Activated CD4-positive, alpha-beta T cell treated with anti-CD3 and anti-CD28 coated beads, Interleukin-2, amount 10 ng/mL, durations not matched to agents 24 days and 14 days (primary cell): ENCODE measurements at regions not wholly inside any gene's neighbourhood (a gene's known extent, or its start where the extent isn't known, plus 50 kb on each side); places are given as distances from the start of the nearest gene placed in this dataset.
"Not testable (repeated sequence)": the region's sequence is repeated elsewhere in the genome, so short reads cannot be mapped to it uniquely, and the experiment has no call there.

Experiments
- DNase-seq: peaks from one replicate; pipeline ENCODE4 v3.0.0; 2022
- H3K27ac Mint-ChIP-seq: one replicate; pipeline ENCODE4 v1.8.0; 2022; ENCODE audit warnings: mild to moderate bottlenecking, mixed read lengths
- H3K27me3 Mint-ChIP-seq: one replicate; pipeline ENCODE4 v1.8.0; 2022; ENCODE audit warnings: mixed read lengths
- H3K36me3 Mint-ChIP-seq: one replicate; pipeline ENCODE4 v1.8.0; 2022; ENCODE audit warnings: low read depth, mild to moderate bottlenecking, mixed read lengths
- H3K4me1 Mint-ChIP-seq: one replicate; pipeline ENCODE4 v1.8.0; 2021; ENCODE audit warnings: mixed read lengths
- H3K4me3 Mint-ChIP-seq: one replicate; pipeline ENCODE4 v1.8.0; 2022; ENCODE audit warnings: mild to moderate bottlenecking, moderate library complexity, mixed read lengths
- H3K9me3 Mint-ChIP-seq: one replicate; pipeline ENCODE4 v1.8.0; 2021; ENCODE audit warnings: mixed read lengths
- intact Hi-C: fragments of 100-400 bp; cut with micrococcal nuclease; formaldehyde crosslinking; loops from one replicate; pipeline ENCODE4 v1.15.1; 2023

DNA sequence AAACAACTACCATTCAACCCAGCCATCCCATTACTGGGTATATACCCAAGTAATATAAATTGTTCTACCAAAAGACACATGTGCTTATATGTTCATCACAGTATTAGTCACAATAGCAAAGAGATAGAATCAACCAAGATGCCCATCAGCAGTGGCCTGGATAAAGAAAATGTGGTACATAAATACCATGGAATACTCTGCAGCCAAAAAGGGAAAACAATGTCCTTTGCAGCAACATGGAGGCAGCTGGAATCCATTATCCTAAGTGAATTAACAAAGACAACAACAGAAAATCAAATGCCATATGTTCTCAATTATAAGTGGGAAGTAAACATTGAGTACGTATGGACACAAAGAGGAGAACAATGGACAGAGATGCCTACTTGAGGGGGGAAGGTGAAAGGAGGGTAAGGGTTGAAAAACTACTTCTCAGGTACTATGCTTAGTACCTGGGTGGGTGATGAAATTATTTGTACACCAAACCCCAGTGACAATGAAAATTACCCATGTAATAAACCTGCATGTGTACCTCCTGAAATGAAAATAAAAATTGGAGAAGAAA, 632.1 kb upstream of the AADAT start:
- no peaks in the 10 kb centered on the region for H3K4me1 Mint-ChIP-seq
- intact Hi-C loops, result no loop called here
- H3K9me3 Mint-ChIP-seq, result no peaks in the 10 kb centered on the region
- DNase-seq, result no peak
- H3K36me3 Mint-ChIP-seq, result no peaks in the 10 kb centered on the region
- no peak overlapping the region for H3K27ac Mint-ChIP-seq
- no peak overlapping the region for H3K4me3 Mint-ChIP-seq
- H3K27me3 Mint-ChIP-seq, result no peaks in the 10 kb centered on the region

GRCh38 chr4:170716868-170717267, 627.1 kb upstream of the AADAT start:
- intact Hi-C loops, result no loop called here
- H3K4me1 Mint-ChIP-seq, result no peaks in the 10 kb centered on the region
- no peak for DNase-seq
- no peak overlapping the region for H3K27ac Mint-ChIP-seq
- H3K4me3 Mint-ChIP-seq, result no peak overlapping the region
- no peaks in the 10 kb centered on the region for H3K27me3 Mint-ChIP-seq
- H3K36me3 Mint-ChIP-seq, result no peaks in the 10 kb centered on the region
- no peaks in the 10 kb centered on the region for H3K9me3 Mint-ChIP-seq

- H3K27ac Mint-ChIP-seq, result no peak overlapping the region
- H3K27me3 Mint-ChIP-seq, result no peaks in the 10 kb centered on the region
- no peak for DNase-seq
- H3K36me3 Mint-ChIP-seq, result no peaks in the 10 kb centered on the region
- H3K9me3 Mint-ChIP-seq, result no peaks in the 10 kb centered on the region
- intact Hi-C loops, result no loop called here
- no peaks in the 10 kb centered on the region for H3K4me1 Mint-ChIP-seq
- H3K4me3 Mint-ChIP-seq, result no peak overlapping the region
Measured at GRCh38 chr4:170705907-170706306, 616.2 kb upstream of the AADAT start.

- H3K27ac Mint-ChIP-seq, result no peak overlapping the region
- intact Hi-C loops, result no loop called here
- no peak overlapping the region for H3K4me3 Mint-ChIP-seq
Measured at GRCh38 chr4:170700064-170700463, 610.3 kb upstream of the AADAT start.

DNA sequence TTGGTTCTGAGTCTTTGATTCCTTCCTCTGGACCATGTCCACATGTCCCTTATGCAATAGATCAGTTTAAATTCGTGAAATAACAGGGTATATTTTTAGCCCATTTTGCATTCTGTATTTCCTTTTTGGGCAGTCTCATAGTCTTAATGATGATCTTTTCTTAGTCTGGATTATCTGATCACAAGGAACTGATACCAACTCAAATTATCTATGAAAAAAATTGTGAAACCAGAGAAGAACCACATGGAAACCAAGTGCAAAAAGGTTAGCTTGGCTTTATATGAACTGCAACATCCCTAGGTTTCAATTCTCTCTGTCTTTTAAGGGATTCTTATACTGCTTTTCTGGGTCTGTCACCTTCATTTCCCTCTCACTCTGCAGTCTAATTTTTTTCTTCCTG, 608.6 kb upstream of the AADAT start:
- Mint-ChIP-seq H3K4me1 (no peaks in the 10 kb centered on the region), H3K27me3 (no peaks in the 10 kb centered on the region), H3K36me3 (no peaks in the 10 kb centered on the region), H3K27ac (no peak overlapping the region), H3K9me3 (no peaks in the 10 kb centered on the region), H3K4me3 (no peak overlapping the region)
- intact Hi-C loops, result no loop called here
- DNase-seq, result no peak

More at GRCh38 chr4:170700064-170700463, 610.3 kb upstream of the AADAT start:
- Mint-ChIP-seq H3K9me3 (no peaks in the 10 kb centered on the region), H3K27me3 (no peaks in the 10 kb centered on the region), H3K36me3 (no peaks in the 10 kb centered on the region), H3K4me1 (no peaks in the 10 kb centered on the region)
- no peak for DNase-seq

GRCh38 chr4:170697845-170698244, 608.1 kb upstream of the AADAT start:
- Mint-ChIP-seq H3K27ac (no peak overlapping the region), H3K4me3 (no peak overlapping the region), H3K4me1 (no peaks in the 10 kb centered on the region), H3K9me3 (no peaks in the 10 kb centered on the region), H3K27me3 (no peaks in the 10 kb centered on the region), H3K36me3 (no peaks in the 10 kb centered on the region)
- DNase-seq, result no peak
- intact Hi-C loops, result no loop called here

DNA sequence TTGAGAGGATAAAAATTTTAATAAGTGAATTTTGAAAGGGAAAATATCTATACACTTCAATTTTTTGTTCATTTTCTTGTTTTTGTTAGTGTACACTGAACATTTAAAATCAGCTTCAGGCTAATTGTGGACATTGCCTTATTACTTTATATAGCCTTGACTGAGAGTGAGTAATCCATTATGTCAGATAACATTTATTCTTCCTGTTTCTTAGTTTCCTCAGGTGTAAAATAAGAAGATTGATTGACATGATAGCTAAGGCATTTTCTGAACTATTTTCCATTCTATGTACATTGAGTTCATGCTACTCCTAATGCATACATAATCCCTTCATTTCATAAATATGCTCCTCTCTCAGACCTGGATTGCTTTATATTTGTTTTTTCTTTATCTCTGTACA, 607.3 kb upstream of the AADAT start:
- H3K4me1 Mint-ChIP-seq, result no peaks in the 10 kb centered on the region
- no peaks in the 10 kb centered on the region for H3K36me3 Mint-ChIP-seq
- intact Hi-C loops, result no loop called here
- no peak for DNase-seq
- no peaks in the 10 kb centered on the region for H3K27me3 Mint-ChIP-seq
- no peaks in the 10 kb centered on the region for H3K9me3 Mint-ChIP-seq
- no peak overlapping the region for H3K4me3 Mint-ChIP-seq
- no peak overlapping the region for H3K27ac Mint-ChIP-seq

DNA sequence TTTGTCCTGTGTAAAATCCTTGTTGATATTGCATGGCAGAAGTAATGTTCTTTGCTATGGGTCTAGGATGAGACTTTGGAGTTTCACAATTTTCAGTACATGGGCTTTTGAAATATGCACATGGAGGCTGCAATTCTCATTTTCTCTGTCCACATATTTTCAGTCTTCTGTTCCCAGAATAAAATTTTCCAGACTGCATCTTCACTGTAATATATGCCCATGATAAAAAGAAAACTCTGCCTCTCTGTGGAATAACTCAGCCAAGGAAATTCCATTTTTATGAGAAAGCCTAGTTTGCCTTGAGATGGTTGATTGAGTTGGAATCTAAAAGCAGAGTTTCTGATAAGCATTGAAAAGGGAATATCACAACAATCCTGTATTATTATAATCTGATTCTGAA, 601.4 kb upstream of the AADAT start:
- no peak overlapping the region for H3K4me3 Mint-ChIP-seq
- intact Hi-C loops, result no loop called here
- no peaks in the 10 kb centered on the region for H3K36me3 Mint-ChIP-seq
- H3K27ac Mint-ChIP-seq, result no peak overlapping the region
- no peaks in the 10 kb centered on the region for H3K27me3 Mint-ChIP-seq
- H3K4me1 Mint-ChIP-seq, result no peaks in the 10 kb centered on the region
- H3K9me3 Mint-ChIP-seq, result peaks cover 3% of the 10 kb centered on the region
- DNase-seq, result no peak

DNA sequence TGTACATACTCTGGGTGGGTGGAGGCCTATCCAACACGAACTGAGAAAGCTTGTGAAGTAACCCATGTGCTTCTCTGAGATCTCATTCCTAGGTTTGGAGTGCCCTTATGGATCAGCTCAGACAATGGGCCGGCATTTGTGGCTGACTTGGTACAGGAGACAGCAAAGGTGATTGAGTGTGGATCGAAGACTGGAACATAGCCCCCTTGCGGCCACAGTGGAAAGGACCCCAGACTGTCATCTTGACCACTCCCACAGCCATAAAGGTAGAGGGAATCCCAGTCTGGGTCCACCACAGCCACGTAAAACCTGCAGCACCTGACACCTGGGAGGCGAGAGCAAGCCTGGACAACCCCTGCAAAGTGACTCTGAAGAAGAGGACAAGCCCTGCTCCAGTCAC, 598.0 kb upstream of the AADAT start:
- no peaks in the 10 kb centered on the region for H3K36me3 Mint-ChIP-seq
- intact Hi-C loops, result no loop called here
- H3K27me3 Mint-ChIP-seq, result no peaks in the 10 kb centered on the region
- DNase-seq, result no peak
- peaks cover 3% of the 10 kb centered on the region for H3K9me3 Mint-ChIP-seq
- H3K4me1 Mint-ChIP-seq, result no peaks in the 10 kb centered on the region
- no peak overlapping the region for H3K27ac Mint-ChIP-seq
- H3K4me3 Mint-ChIP-seq, result no peak overlapping the region

DNA sequence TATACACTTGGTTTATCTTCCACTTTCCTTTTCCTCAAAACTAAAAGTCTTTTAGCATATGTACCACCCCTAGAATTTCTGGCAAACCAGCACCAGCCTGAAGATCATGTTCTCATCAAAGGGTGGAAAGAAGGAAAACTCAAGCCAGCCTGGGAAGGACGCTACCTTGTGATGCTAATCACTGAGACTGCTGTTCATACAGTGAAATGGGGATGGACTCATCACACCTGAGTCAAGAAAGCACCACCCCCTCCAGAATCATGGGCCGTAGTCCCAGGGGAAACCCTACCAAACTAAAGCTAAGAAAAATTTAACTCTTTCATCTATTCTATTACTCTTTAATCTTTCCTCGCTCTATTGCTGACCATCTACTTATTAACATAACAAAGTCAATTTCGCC, 595.9 kb upstream of the AADAT start:
- H3K4me1 Mint-ChIP-seq, H3K36me3 Mint-ChIP-seq, intact Hi-C loops, H3K27me3 Mint-ChIP-seq, DNase-seq, H3K27ac Mint-ChIP-seq, H3K4me3 Mint-ChIP-seq, H3K9me3 Mint-ChIP-seq: not testable (repeated sequence)

- Mint-ChIP-seq H3K4me3 (no peak overlapping the region), H3K36me3 (no peaks in the 10 kb centered on the region), H3K9me3 (no peaks in the 10 kb centered on the region), H3K27me3 (no peaks in the 10 kb centered on the region), H3K4me1 (no peaks in the 10 kb centered on the region), H3K27ac (no peak overlapping the region)
- intact Hi-C loops, result no loop called here
- DNase-seq, result no peak
Measured at GRCh38 chr4:170682558-170683294, 593.0 kb upstream of the AADAT start.

GRCh38 chr4:170682087-170682486, 592.3 kb upstream of the AADAT start:
- DNase-seq, H3K9me3 Mint-ChIP-seq, intact Hi-C loops, H3K36me3 Mint-ChIP-seq, H3K4me1 Mint-ChIP-seq, H3K4me3 Mint-ChIP-seq, H3K27me3 Mint-ChIP-seq, H3K27ac Mint-ChIP-seq: not testable (repeated sequence)

DNA sequence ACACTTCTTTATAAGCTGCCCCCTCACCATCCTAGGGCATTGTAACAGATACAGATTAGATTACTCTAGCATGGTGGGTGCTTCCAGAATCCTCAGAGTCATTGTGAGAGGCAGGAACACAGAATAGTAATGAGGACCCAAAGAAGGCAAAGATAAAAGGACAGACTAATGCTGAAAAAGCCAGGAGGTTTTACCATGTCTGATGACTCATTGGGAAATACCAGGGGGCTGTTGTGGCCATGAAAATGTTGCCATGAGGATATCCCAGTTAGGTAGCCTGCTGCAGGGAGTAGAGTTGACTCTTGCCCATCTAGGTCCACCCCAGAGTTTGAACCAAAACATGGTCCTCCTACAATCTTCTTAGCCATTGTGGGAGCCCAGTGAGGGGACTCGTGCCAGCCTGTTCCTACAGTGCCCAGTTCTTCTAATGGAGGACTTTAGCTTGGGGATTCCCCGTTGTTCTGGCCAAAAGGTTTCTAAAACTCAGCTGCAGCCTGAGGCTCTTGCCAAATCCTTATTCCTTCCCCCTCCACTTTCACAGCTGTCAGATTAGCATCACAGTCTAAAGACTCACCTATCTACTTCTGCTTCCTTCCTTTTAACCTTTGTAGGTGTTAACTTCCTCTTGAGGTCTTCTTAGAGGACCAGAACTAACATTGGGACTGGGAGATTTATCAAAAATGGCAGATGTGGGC, 586.0 kb upstream of the AADAT start:
- Mint-ChIP-seq H3K27ac (no peak overlapping the region), H3K9me3 (no peaks in the 10 kb centered on the region), H3K4me1 (no peaks in the 10 kb centered on the region), H3K4me3 (no peak overlapping the region), H3K27me3 (no peaks in the 10 kb centered on the region), H3K36me3 (no peaks in the 10 kb centered on the region)
- no peak for DNase-seq
- intact Hi-C loops, result no loop called here

- H3K9me3 Mint-ChIP-seq, result no peaks in the 10 kb centered on the region
- H3K27ac Mint-ChIP-seq, result no peak overlapping the region
- H3K4me3 Mint-ChIP-seq, result no peak overlapping the region
- intact Hi-C loops, result no loop called here
- no peaks in the 10 kb centered on the region for H3K27me3 Mint-ChIP-seq
- H3K36me3 Mint-ChIP-seq, result no peaks in the 10 kb centered on the region
- no peak for DNase-seq
- H3K4me1 Mint-ChIP-seq, result no peaks in the 10 kb centered on the region
Measured at GRCh38 chr4:170674176-170674575, 584.4 kb upstream of the AADAT start.
